ENCODE measurements at regions not wholly inside any gene's neighbourhood (a gene's known extent, or its start where the extent isn't known, plus 50 kb on each side); places are given as distances from the start of the nearest gene placed in this dataset.
"Not testable (repeated sequence)": the region's sequence is repeated elsewhere in the genome, so short reads cannot be mapped to it uniquely, and the experiment has no call there.

DNA sequence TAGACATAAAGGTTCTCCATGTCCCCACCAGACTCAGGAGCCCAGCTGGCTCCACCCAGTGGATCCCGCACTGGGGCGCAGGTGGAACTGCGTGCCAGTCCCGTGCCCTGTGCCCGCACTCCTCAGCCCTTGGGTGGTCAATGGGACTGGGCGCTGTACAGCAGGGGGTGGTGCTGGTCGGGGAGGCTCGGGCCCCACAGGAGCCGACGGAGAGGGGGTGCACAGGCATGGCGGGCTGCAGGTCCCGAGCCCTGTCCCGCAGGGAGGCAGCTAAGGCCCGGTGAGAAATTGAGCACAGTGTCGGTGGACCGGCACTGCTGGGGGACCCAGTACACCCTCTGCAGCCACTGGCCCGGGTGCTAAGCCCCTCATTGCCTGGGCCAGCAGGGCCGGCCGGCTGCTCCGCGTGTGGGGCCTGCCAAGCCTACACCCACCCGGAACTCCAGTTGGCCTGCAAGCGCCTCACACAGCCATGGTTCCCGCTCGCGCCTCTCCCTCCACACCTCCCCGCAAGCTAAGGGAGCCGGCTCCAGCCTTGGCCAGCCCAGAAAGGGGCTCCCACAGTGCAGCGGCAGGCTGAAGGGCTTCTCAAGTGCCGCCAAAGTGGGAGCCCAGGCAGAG is 832.9 kb downstream of the CENPC start:
- not testable (repeated sequence) for TF ChIP-seq CTCF (IDR thresholded peaks at IDR 0.05; ENCODE audit: low read length); EZH2 (optimal IDR thresholded peaks at IDR 0.05; ENCODE audit: low read depth, low read length); EZH2phosphoT487 (IDR thresholded peaks at IDR 0.05; ENCODE audit: low read length)

All from MM.1S (cell line).